HG03521 (cell line): ENCODE measurements at regions not wholly inside any gene's neighbourhood (a gene's known extent, or its start where the extent isn't known, plus 50 kb on each side); places are given as distances from the start of the nearest gene placed in this dataset.
"Not testable (repeated sequence)": the region's sequence is repeated elsewhere in the genome, so short reads cannot be mapped to it uniquely, and the experiment has no call there.

ENCODE experiments used
- ATAC-seq: cut with Tn5 transposase; IDR thresholded peaks from one replicate; pipeline ENCODE4 v1.9.1; 2021; ENCODE audit warnings: mild to moderate bottlenecking, moderate library complexity; ENCODE audit not compliant: unreplicated experiment

GRCh38 chr15:22258009-22258397, 177.7 kb downstream of the OR4M2 start:
- no peak for ATAC-seq

GRCh38 chr15:22258398-22259150, 178.2 kb downstream of the OR4M2 start:
- no peak for ATAC-seq

- not testable (repeated sequence) for ATAC-seq
Observed at GRCh38 chr15:22259151-22259750, 178.9 kb downstream of the OR4M2 start.

GRCh38 chr15:22259881-22260421, 179.6 kb downstream of the OR4M2 start:
- no peak for ATAC-seq

- ATAC-seq, result no peak
Observed at GRCh38 chr15:22262613-22263020, 182.3 kb downstream of the OR4M2 start.

GRCh38 chr15:22263738-22264137, 183.4 kb downstream of the OR4M2 start:
- no peak for ATAC-seq

GRCh38 chr15:22264272-22264671, 183.9 kb downstream of the OR4M2 start:
- ATAC-seq, result not testable (repeated sequence)

GRCh38 chr15:22265056-22265945, 185.0 kb downstream of the OR4M2 start:
- no peak for ATAC-seq

- ATAC-seq, result no peak
Observed at GRCh38 chr15:22265970-22266369, 185.6 kb downstream of the OR4M2 start.

GRCh38 chr15:22267761-22268160, 187.4 kb downstream of the OR4M2 start:
- no peak for ATAC-seq

GRCh38 chr15:22268201-22268600, 187.9 kb downstream of the OR4M2 start:
- not testable (repeated sequence) for ATAC-seq

GRCh38 chr15:22268654-22269053, 188.3 kb downstream of the OR4M2 start:
- ATAC-seq, result not testable (repeated sequence)

- ATAC-seq, result not testable (repeated sequence)
Observed at GRCh38 chr15:22272286-22273160, 186.2 kb upstream of the GOLGA6L22 start.

GRCh38 chr15:22273185-22273584, 185.5 kb upstream of the GOLGA6L22 start:
- ATAC-seq, result not testable (repeated sequence)

- ATAC-seq, result not testable (repeated sequence)
Observed at GRCh38 chr15:22274376-22274775, 184.3 kb upstream of the GOLGA6L22 start.

GRCh38 chr15:22280770-22281169, 177.9 kb upstream of the GOLGA6L22 start:
- ATAC-seq, result not testable (repeated sequence)

GRCh38 chr15:22282794-22283533, 175.7 kb upstream of the GOLGA6L22 start:
- not testable (repeated sequence) for ATAC-seq

- not testable (repeated sequence) for ATAC-seq
Observed at GRCh38 chr15:22284795-22285420, 173.8 kb upstream of the GOLGA6L22 start.

GRCh38 chr15:22291054-22291453, 167.6 kb upstream of the GOLGA6L22 start:
- not testable (repeated sequence) for ATAC-seq
